Neural progenitor cell (in vitro differentiated cells): ENCODE measurements at regions not wholly inside any gene's neighbourhood (a gene's known extent, or its start where the extent isn't known, plus 50 kb on each side); places are given as distances from the start of the nearest gene placed in this dataset.

Experiments used
- DNase-seq: peaks from one replicate; pipeline ENCODE4 v3.0.0-alpha.2; 2016; ENCODE audit warnings: low spot score
- H2AFZ ChIP-seq: fragments of 200-600 bp; sonication (generic); replicated peaks from 2 replicates; pipeline ENCODE4 v1.6.1; 2016; ENCODE audit warnings: antibody characterized with exemption
- H3F3A ChIP-seq: fragments of 200-600 bp; sonication (generic); 2 replicates; pipeline ENCODE4 v1.6.1; 2016; ENCODE audit warnings: antibody characterized with exemption, low read depth
- H3K27ac ChIP-seq: fragments of 200-600 bp; sonication (generic); 2 replicates; pipeline ENCODE4 v1.5.1; 2016; ENCODE audit warnings: mild to moderate bottlenecking
- H3K27me3 ChIP-seq: fragments of 200-600 bp; sonication (generic); 2 replicates; pipeline ENCODE4 v1.6.1; 2016; ENCODE audit warnings: mild to moderate bottlenecking, moderate library complexity
- H3K36me3 ChIP-seq: fragments of 200-600 bp; sonication (generic); 2 replicates; pipeline ENCODE4 v1.5.1; 2016
- H3K4me1 ChIP-seq: fragments of 200-600 bp; sonication (generic); 2 replicates; pipeline ENCODE4 v1.6.1; 2016; ENCODE audit warnings: mixed run types
- H3K4me2 ChIP-seq: fragments of 200-600 bp; sonication (generic); 2 replicates; pipeline ENCODE4 v1.6.1; 2016
- H3K4me3 ChIP-seq: fragments of 200-600 bp; sonication (generic); 2 replicates; pipeline ENCODE4 v1.5.1; 2016
- H3K79me2 ChIP-seq: fragments of 200-600 bp; sonication (generic); 2 replicates; pipeline ENCODE4 v1.6.1; 2016; ENCODE audit warnings: low read depth
- H3K9ac ChIP-seq: fragments of 200-600 bp; sonication (generic); 2 replicates; pipeline ENCODE4 v1.6.1; 2016
- H3K9me3 ChIP-seq: fragments of 200-600 bp; sonication (generic); 2 replicates; pipeline ENCODE4 v1.5.1; 2016; ENCODE audit warnings: low read depth
- H4K20me1 ChIP-seq: fragments of 200-600 bp; sonication (generic); 2 replicates; pipeline ENCODE4 v1.6.1; 2016; ENCODE audit warnings: low read depth
- H3K27ac Mint-ChIP-seq: 3 replicates; pipeline ENCODE4 v1.8.0; 2021; ENCODE audit warnings: mixed read lengths
- H3K27me3 Mint-ChIP-seq: 2 replicates; pipeline ENCODE4 v1.8.0; 2022; ENCODE audit warnings: low read depth, mild to moderate bottlenecking, inconsistent platforms, moderate library complexity, mixed read lengths; ENCODE audit not compliant: insufficient read depth
- H3K36me3 Mint-ChIP-seq: 3 replicates; pipeline ENCODE4 v1.8.0; 2021; ENCODE audit warnings: mixed read lengths
- H3K4me1 Mint-ChIP-seq: 3 replicates; pipeline ENCODE4 v1.8.0; 2021; ENCODE audit warnings: mixed read lengths
- H3K4me3 Mint-ChIP-seq: 3 replicates; pipeline ENCODE4 v1.8.0; 2021; ENCODE audit warnings: mild to moderate bottlenecking, moderate library complexity, mixed read lengths
- H3K9me3 Mint-ChIP-seq: 3 replicates; pipeline ENCODE4 v1.8.0; 2020; ENCODE audit warnings: mixed read lengths
- EZH2 ChIP-seq: fragments of 200-600 bp; sonication (generic); IDR thresholded peaks from 2 replicates; pipeline ENCODE4 v1.6.1; 2017; ENCODE audit warnings: antibody characterized with exemption, mild to moderate bottlenecking, moderate library complexity
- EZH2phosphoT487 ChIP-seq: fragments of 200-600 bp; sonication (generic); IDR thresholded peaks from 2 replicates; pipeline ENCODE4 v1.6.1; 2017; ENCODE audit warnings: antibody characterized with exemption
- TF ChIP-seq, protein P1 (sequence below): fragments of 200-600 bp; sonication (generic); IDR thresholded peaks from 2 replicates; pipeline ENCODE4 v1.5.1; 2017; ENCODE audit warnings: antibody characterized with exemption, mild to moderate bottlenecking

DNA sequence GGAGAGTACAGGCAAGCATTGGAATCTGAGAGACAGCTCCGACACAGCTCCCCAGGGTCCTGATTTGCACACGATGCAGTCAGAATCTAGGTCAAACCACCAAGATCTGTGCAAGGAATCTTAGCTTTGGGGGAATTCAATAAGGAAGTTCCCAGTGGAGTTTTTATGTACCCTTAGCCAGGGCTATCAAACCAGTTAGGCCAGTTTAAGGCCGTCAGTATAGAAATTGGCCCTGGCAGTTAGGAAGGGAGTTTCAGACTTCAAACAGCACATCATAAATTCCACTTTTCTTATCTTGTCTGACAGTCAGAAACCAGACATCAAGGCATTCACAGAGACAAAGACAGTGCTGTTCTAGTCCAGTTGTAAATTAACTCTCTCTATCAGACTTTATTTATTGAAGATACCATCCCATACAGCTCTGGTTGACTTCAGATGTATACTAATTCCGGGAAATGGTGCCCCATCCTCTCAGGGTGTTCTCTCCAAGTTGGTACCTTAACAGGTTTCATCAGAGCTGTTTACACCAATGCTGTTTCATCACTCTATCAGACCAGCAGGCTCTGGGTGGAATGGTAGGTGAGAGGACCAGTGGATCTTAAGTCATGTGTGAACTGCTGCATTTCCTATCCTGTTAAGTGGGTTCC lies 157.5 kb upstream of the ATF7IP start:
- TF ChIP-seq EZH2 (no peak), EZH2phosphoT487 (no peak)
- TF ChIP-seq, protein P1, sequence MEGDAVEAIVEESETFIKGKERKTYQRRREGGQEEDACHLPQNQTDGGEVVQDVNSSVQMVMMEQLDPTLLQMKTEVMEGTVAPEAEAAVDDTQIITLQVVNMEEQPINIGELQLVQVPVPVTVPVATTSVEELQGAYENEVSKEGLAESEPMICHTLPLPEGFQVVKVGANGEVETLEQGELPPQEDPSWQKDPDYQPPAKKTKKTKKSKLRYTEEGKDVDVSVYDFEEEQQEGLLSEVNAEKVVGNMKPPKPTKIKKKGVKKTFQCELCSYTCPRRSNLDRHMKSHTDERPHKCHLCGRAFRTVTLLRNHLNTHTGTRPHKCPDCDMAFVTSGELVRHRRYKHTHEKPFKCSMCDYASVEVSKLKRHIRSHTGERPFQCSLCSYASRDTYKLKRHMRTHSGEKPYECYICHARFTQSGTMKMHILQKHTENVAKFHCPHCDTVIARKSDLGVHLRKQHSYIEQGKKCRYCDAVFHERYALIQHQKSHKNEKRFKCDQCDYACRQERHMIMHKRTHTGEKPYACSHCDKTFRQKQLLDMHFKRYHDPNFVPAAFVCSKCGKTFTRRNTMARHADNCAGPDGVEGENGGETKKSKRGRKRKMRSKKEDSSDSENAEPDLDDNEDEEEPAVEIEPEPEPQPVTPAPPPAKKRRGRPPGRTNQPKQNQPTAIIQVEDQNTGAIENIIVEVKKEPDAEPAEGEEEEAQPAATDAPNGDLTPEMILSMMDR = no peak
- Histone ChIP-seq H3K9me3 (no peaks in the 10 kb centered on the region), H3K27ac (no peak overlapping the region), H3K4me1 (peaks cover 19% of the 10 kb centered on the region), H3K4me2 (no peak overlapping the region), H3F3A (peaks cover 14% of the 10 kb centered on the region), H3K36me3 (no peaks in the 10 kb centered on the region), H3K79me2 (no peaks in the 10 kb centered on the region), H3K27me3 (no peaks in the 10 kb centered on the region), H4K20me1 (no peaks in the 10 kb centered on the region), H3K9ac (no peak overlapping the region), H2AFZ (no peak overlapping the region), H3K4me3 (no peak overlapping the region)
- Mint-ChIP-seq H3K4me3 (no peak overlapping the region), H3K36me3 (no peaks in the 10 kb centered on the region), H3K27me3 (peaks cover 2% of the 10 kb centered on the region), H3K27ac (no peak overlapping the region), H3K9me3 (peaks cover 3% of the 10 kb centered on the region), H3K4me1 (peaks cover 12% of the 10 kb centered on the region)
- DNase-seq = no peak

DNA sequence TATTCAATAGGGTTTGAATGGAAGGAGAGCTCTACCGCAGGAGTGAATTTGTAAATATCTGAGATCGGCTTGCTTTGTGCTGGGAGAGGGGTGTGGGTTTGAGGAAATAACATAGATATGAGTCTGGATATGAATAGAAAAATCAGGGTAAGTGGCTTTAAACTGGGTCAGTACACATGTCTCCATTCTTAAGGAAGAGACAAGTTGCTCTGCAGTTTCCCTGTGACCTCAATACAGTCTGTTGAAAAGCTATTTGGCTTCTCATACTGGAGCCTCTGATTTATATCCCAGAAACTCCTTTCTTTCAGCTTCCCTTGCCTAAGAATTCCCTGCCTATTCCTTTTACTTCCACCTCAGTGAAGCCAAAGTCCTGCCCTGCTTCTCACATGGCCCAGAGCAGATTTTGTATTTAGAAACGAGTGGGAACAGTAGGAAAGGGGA lies 153.5 kb upstream of the ATF7IP start:
- H3K36me3 ChIP-seq = no peaks in the 10 kb centered on the region
- H3F3A ChIP-seq = peaks cover 14% of the 10 kb centered on the region
- H3K9ac ChIP-seq = no peak overlapping the region
- Mint-ChIP-seq H3K4me3 (no peak overlapping the region), H3K9me3 (no peaks in the 10 kb centered on the region), H3K4me1 (peaks cover 21% of the 10 kb centered on the region), H3K27me3 (no peaks in the 10 kb centered on the region), H3K36me3 (no peaks in the 10 kb centered on the region), H3K27ac (peak overlapping the region; percentile 29)
- H3K79me2 ChIP-seq = no peaks in the 10 kb centered on the region
- peak; percentile 64 for DNase-seq
- H3K9me3 ChIP-seq = no peaks in the 10 kb centered on the region
- peak overlapping the region; percentile 63 for H3K4me2 ChIP-seq
- H3K27me3 ChIP-seq = no peaks in the 10 kb centered on the region
- H3K27ac ChIP-seq = peak overlapping the region; percentile 73
- H3K4me1 ChIP-seq = peaks cover 33% of the 10 kb centered on the region
- no peaks in the 10 kb centered on the region for H4K20me1 ChIP-seq
- TF ChIP-seq, protein P1 = no peak
- TF ChIP-seq EZH2 (no peak), EZH2phosphoT487 (no peak)
- H3K4me3 ChIP-seq = no peak overlapping the region
- peak overlapping the region; percentile 71 for H2AFZ ChIP-seq

DNA sequence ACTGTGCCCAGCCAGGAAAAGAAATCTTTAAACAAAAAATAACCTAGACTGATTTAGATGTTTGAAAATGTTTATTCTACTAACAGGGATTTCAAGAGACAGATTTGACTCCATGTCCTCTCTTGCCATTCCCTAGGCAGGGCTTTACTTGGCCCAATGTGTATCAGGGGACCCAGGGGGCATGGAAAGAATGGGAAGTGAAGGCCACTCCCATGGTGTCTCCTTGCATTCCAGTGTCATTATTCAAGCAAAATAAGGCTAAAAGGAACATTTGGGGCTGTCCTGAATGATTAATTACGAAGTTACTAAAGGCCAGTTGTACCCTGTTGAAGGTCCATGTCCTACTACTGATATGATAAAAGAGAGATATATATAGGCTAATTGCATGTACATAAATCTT lies 151.9 kb upstream of the ATF7IP start:
- Mint-ChIP-seq H3K27ac (no peak overlapping the region), H3K27me3 (no peaks in the 10 kb centered on the region), H3K4me3 (no peak overlapping the region), H3K36me3 (no peaks in the 10 kb centered on the region), H3K4me1 (peaks cover 23% of the 10 kb centered on the region), H3K9me3 (no peaks in the 10 kb centered on the region)
- Histone ChIP-seq H3K4me1 (peaks cover 35% of the 10 kb centered on the region), H3K4me2 (peak overlapping the region; percentile 23), H3K27ac (no peak overlapping the region), H3K9ac (no peak overlapping the region), H4K20me1 (no peaks in the 10 kb centered on the region), H3K9me3 (no peaks in the 10 kb centered on the region), H2AFZ (no peak overlapping the region), H3K4me3 (no peak overlapping the region), H3K79me2 (no peaks in the 10 kb centered on the region), H3K36me3 (no peaks in the 10 kb centered on the region), H3F3A (peaks cover 20% of the 10 kb centered on the region), H3K27me3 (no peaks in the 10 kb centered on the region)
- TF ChIP-seq EZH2 = no peak
- no peak for TF ChIP-seq EZH2phosphoT487
- TF ChIP-seq, protein P1 = no peak
- DNase-seq = peak; percentile 26
